C4-2B (cell line): ENCODE measurements at regions not wholly inside any gene's neighbourhood (a gene's known extent, or its start where the extent isn't known, plus 50 kb on each side); places are given as distances from the start of the nearest gene placed in this dataset.
"Not testable (repeated sequence)": the region's sequence is repeated elsewhere in the genome, so short reads cannot be mapped to it uniquely, and the experiment has no call there.

ENCODE experiments used
- H3K27ac ChIP-seq: fragments of 450-650 bp; 2 replicates; pipeline ENCODE4 v1.5.1; 2017
- ZFX ChIP-seq: fragments of 450-650 bp; IDR thresholded peaks from 2 replicates; pipeline ENCODE4 v1.6.1; 2017
- TF ChIP-seq, protein P1 (sequence below): fragments of 450-650 bp; conservative IDR thresholded peaks from 2 replicates; pipeline ENCODE4 v1.5.1; 2017; ENCODE audit warnings: mild to moderate bottlenecking

DNA sequence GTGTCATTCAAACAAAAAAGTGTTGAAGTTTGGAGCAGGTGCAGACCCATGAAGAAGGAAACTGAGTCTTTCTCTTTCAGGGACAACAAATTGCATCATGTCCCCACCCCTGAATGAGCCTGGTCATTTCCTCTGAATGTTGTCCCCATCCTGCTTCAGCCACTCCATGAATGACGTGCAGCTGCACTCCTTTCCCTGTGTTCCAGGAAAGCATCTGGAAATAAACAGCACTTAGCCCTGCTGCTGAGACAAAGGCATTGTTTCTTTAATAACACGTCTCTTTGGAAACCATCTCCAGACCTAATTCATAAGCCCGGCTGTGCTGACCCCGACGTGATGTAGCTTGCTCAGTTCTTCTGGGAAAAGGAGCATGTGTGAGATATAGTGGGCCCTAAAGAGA lies 682.3 kb downstream of the BRINP1 start:
- no peak overlapping the region for H3K27ac ChIP-seq
- TF ChIP-seq ZFX = no peak
- TF ChIP-seq, protein P1, sequence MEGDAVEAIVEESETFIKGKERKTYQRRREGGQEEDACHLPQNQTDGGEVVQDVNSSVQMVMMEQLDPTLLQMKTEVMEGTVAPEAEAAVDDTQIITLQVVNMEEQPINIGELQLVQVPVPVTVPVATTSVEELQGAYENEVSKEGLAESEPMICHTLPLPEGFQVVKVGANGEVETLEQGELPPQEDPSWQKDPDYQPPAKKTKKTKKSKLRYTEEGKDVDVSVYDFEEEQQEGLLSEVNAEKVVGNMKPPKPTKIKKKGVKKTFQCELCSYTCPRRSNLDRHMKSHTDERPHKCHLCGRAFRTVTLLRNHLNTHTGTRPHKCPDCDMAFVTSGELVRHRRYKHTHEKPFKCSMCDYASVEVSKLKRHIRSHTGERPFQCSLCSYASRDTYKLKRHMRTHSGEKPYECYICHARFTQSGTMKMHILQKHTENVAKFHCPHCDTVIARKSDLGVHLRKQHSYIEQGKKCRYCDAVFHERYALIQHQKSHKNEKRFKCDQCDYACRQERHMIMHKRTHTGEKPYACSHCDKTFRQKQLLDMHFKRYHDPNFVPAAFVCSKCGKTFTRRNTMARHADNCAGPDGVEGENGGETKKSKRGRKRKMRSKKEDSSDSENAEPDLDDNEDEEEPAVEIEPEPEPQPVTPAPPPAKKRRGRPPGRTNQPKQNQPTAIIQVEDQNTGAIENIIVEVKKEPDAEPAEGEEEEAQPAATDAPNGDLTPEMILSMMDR = no peak

DNA sequence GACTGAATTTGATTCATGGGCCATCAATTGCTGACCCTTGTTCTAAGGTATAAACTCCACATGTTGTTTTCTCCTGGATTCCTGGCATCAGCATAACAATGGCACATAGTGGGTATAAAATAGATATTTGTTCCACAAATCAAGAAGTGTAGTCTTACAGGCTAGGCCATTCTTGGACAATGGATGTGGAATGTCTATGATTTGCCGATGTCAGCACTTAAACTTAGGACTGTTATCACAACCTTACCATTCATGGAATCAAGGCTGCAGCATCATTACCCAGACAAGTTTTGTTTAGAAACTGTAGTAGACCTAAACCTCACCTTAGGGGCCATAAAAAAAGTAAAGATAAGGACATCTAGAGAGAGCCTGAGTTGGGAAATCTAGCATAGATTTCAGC lies 680.0 kb downstream of the BRINP1 start:
- TF ChIP-seq, protein P1 = no peak
- no peak for TF ChIP-seq ZFX
- H3K27ac ChIP-seq = no peak overlapping the region

DNA sequence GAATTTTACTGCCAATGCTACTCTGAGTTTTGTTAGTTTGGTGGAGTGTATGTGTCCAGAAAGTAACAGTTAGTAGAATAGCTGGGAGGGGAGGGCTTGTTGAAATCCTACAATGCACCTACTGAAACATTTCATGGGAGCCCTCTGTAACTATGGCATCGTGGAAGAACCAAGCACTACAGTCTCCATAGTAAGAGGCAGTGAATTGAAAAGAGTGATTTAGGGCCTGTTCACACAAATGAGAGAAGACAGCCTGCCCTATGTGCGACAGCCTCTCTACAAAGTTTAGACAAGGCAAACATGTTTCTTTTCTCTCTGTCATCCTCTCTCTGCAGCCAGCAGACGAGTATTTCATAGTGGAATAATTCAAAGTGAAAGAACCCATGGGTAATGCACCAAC lies 676.6 kb downstream of the BRINP1 start:
- TF ChIP-seq ZFX = no peak
- TF ChIP-seq, protein P1 = no peak

DNA sequence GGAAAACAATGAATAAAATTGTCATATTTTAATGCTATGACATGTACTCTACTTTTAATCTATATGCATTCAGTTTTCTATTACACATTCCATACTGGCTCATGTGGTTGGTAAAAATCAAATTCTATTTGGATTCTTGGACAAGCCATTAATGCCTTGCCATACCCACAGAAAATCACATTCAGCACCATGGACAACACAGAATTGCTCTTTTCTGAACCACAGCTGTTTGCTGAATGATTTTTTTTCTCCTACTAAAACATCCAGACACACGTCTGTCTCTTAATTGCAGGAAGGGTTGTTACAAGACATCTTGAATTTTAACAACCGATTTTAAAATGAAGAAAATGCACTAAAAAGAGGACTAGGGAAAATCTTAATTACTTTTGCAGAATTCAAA lies 675.6 kb downstream of the BRINP1 start:
- no peak overlapping the region for H3K27ac ChIP-seq
- no peak for TF ChIP-seq ZFX
- TF ChIP-seq, protein P1 = no peak

More for the DNA sequence above, 676.6 kb downstream of the BRINP1 start:
- H3K27ac ChIP-seq = no peak overlapping the region

DNA sequence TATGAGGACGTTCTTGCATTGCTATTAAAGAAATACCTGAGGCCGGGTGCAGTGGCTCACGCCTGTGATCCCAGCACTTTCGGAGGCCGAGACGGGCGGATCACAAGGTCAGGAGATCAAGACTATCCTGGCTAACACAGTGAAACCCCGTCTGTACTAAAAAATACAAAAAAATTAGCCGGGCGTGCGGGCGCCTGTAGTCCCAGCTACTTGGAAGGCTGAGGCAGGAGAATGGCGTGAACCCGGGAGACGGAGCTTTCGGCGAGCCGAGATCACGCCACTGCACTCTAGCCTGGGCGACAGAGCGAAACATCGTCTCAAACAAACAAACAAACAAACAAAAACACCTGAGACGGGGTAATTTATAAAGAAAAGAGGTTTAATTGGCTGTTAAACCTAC lies 674.0 kb downstream of the BRINP1 start:
- not testable (repeated sequence) for H3K27ac ChIP-seq

DNA sequence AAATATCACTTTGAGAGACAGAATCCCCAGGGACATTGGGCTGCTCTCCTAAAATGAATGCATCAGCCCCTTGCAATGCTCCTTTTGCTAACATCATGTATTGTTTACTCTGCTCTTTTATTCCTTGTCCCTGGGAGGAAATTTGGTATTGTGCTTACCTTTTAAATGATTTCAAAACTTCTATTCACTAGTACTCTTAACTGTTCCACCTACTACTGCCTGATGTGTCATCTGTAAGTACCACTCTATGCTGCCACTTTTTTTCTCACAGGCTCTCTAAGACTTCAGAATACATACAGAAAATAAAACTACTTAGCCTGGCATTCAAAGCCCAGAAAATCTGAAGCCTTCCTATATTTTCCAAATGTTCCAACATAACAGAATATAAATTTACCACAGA lies 667.2 kb downstream of the BRINP1 start:
- TF ChIP-seq, protein P1 = no peak
- TF ChIP-seq ZFX = no peak
- H3K27ac ChIP-seq = no peak overlapping the region

DNA sequence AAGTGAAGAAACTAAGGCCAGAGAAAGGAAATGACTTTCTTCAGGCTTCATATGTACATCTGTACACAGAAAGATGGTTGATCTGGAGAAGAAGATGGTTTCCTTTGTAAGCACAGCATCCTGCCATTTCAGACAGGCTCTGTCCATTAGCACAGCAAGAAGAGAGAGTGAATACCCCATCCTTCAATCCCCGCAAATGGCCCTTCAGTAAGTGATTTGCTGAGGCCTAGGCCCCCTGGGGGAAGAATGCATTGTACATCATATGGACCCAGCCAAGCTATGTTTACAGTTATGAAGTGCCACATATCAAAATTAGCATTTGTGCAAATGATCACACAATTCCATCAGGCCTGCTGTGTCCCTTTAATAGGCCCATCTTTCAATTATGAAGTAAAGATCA lies 657.4 kb downstream of the BRINP1 start:
- no peak overlapping the region for H3K27ac ChIP-seq

DNA sequence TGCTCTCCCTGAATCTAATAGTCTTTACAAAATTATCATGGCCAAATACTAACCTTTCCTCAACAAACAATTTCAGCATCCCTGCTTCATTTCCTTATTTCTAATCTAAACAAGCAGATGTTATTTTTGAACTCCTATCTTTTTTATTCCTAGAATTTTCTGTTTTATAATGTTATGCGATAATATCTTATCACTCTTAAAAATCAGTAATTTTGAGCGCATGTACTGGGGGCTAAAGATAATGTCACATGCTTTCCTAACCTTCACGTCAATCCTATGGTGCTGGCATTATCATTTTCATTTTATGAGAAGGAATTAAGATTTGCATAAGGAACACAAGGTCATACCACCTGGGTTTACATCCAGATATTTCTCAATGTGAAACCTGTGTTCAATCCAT lies 648.0 kb downstream of the BRINP1 start:
- TF ChIP-seq, protein P1 = no peak
- TF ChIP-seq ZFX = no peak

More for the DNA sequence above, 657.4 kb downstream of the BRINP1 start:
- no peak for TF ChIP-seq ZFX
- TF ChIP-seq, protein P1 = no peak

More for the DNA sequence above, 648.0 kb downstream of the BRINP1 start:
- H3K27ac ChIP-seq = no peak overlapping the region
